ENCODE measurements at regions not wholly inside any gene's neighbourhood (a gene's known extent, or its start where the extent isn't known, plus 50 kb on each side); places are given as distances from the start of the nearest gene placed in this dataset.
A peak's percentile ranks its signal among the peaks of the same experiment; 100 is the strongest.
"Not testable (repeated sequence)": the region's sequence is repeated elsewhere in the genome, so short reads cannot be mapped to it uniquely, and the experiment has no call there.

DNA sequence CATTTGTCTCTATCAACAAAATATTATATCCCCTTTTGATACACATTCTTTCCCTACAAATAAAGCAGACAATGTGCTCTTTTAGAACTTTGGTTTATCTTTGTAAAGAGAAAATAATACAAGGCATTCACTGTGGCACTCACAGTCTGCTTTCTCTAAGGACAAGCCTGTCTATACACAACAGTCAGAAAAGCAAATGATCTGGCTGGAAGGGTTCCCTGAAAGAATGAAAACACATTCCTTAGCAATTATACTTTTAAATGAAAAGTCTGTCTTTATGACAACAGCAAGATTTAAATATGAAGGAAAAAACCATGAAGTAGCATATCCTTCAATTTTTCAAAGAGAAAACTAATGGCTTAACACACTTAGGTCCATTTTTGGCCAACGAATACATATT is 2359.1 kb downstream of the EPHA3 start:
- H3K9me2 ChIP-seq (replicated peaks; ENCODE audit: insufficient read depth, low read length); H3K4me1 ChIP-seq (ENCODE audit: low read length); H3K27me3 ChIP-seq (ENCODE audit: low read length); H4K20me1 ChIP-seq (ENCODE audit: insufficient read depth, low read depth, low read length); H2AFZ ChIP-seq (ENCODE audit: low read length); H3K79me2 ChIP-seq (ENCODE audit: low read length); H3K9me3 ChIP-seq (ENCODE audit: low read length); H3K4me2 ChIP-seq (ENCODE audit: low read depth, low read length, poor library complexity, severe bottlenecking); H3K36me3 ChIP-seq (ENCODE audit: insufficient read depth, low read length); H3K4me3 ChIP-seq (ENCODE audit: low read length); DNase-seq; H3K9ac ChIP-seq (ENCODE audit: low read length); H3K27ac ChIP-seq (ENCODE audit: low read length): not testable (repeated sequence)

GRCh38 chr3:91469251-91469650 is 2361.8 kb downstream of the EPHA3 start:
- H3K9me2 ChIP-seq (replicated peaks; ENCODE audit: insufficient read depth, low read length); H3K36me3 ChIP-seq (ENCODE audit: insufficient read depth, low read length); H3K4me3 ChIP-seq (ENCODE audit: low read length); H3K9ac ChIP-seq (ENCODE audit: low read length); H3K27me3 ChIP-seq (ENCODE audit: low read length); H3K4me2 ChIP-seq (ENCODE audit: low read depth, low read length, poor library complexity, severe bottlenecking); H3K79me2 ChIP-seq (ENCODE audit: low read length); H3K4me1 ChIP-seq (ENCODE audit: low read length); DNase-seq; H2AFZ ChIP-seq (ENCODE audit: low read length); H4K20me1 ChIP-seq (ENCODE audit: insufficient read depth, low read depth, low read length); H3K27ac ChIP-seq (ENCODE audit: low read length); H3K9me3 ChIP-seq (ENCODE audit: low read length): not testable (repeated sequence)

DNA sequence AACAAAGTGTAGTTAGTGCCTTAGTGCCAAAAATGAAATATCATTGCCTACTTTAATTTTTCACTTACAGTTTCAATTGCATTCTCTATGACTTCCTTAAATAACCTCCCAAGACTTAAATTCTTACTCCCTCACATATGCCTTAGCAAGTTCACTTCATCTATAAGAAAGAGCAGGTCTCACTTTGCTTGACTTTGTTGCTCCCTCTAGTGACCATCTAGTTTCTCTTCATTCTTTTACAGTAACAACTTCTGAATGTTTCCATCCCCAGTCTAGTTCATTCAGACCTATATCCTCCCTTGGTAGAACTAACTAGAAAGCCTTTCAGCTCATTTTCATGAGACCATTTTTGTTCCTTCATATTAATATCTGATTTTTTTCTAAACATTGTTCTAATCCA is 2377.6 kb downstream of the EPHA3 start:
- not testable (repeated sequence) for H3K27ac ChIP-seq (ENCODE audit: low read length); H2AFZ ChIP-seq (ENCODE audit: low read length); H3K36me3 ChIP-seq (ENCODE audit: insufficient read depth, low read length); H3K4me1 ChIP-seq (ENCODE audit: low read length); H4K20me1 ChIP-seq (ENCODE audit: insufficient read depth, low read depth, low read length); H3K9me3 ChIP-seq (ENCODE audit: low read length); H3K27me3 ChIP-seq (ENCODE audit: low read length); H3K4me2 ChIP-seq (ENCODE audit: low read depth, low read length, poor library complexity, severe bottlenecking); H3K4me3 ChIP-seq (ENCODE audit: low read length); H3K9me2 ChIP-seq (replicated peaks; ENCODE audit: insufficient read depth, low read length); H3K79me2 ChIP-seq (ENCODE audit: low read length); H3K9ac ChIP-seq (ENCODE audit: low read length)
- DNase-seq: peak; percentile 46

GRCh38 chr3:91485891-91486290 is 2378.5 kb downstream of the EPHA3 start:
- not testable (repeated sequence) for H3K4me2 ChIP-seq (ENCODE audit: low read depth, low read length, poor library complexity, severe bottlenecking); H3K4me3 ChIP-seq (ENCODE audit: low read length); H3K27me3 ChIP-seq (ENCODE audit: low read length); H3K27ac ChIP-seq (ENCODE audit: low read length); H3K79me2 ChIP-seq (ENCODE audit: low read length); H3K9me3 ChIP-seq (ENCODE audit: low read length); H3K4me1 ChIP-seq (ENCODE audit: low read length); H2AFZ ChIP-seq (ENCODE audit: low read length); H3K9ac ChIP-seq (ENCODE audit: low read length); H3K36me3 ChIP-seq (ENCODE audit: insufficient read depth, low read length); H4K20me1 ChIP-seq (ENCODE audit: insufficient read depth, low read depth, low read length); DNase-seq; H3K9me2 ChIP-seq (replicated peaks; ENCODE audit: insufficient read depth, low read length)

- not testable (repeated sequence) for H2AFZ ChIP-seq (ENCODE audit: low read length); H3K27me3 ChIP-seq (ENCODE audit: low read length); H3K9me3 ChIP-seq (ENCODE audit: low read length); H3K27ac ChIP-seq (ENCODE audit: low read length); H4K20me1 ChIP-seq (ENCODE audit: insufficient read depth, low read depth, low read length); H3K4me2 ChIP-seq (ENCODE audit: low read depth, low read length, poor library complexity, severe bottlenecking); DNase-seq; H3K79me2 ChIP-seq (ENCODE audit: low read length); H3K36me3 ChIP-seq (ENCODE audit: insufficient read depth, low read length); H3K9ac ChIP-seq (ENCODE audit: low read length); H3K9me2 ChIP-seq (replicated peaks; ENCODE audit: insufficient read depth, low read length); H3K4me1 ChIP-seq (ENCODE audit: low read length); H3K4me3 ChIP-seq (ENCODE audit: low read length)
These were observed 2390.3 kb downstream of the EPHA3 start for GRCh38 chr3:91497712-91498111.

DNA sequence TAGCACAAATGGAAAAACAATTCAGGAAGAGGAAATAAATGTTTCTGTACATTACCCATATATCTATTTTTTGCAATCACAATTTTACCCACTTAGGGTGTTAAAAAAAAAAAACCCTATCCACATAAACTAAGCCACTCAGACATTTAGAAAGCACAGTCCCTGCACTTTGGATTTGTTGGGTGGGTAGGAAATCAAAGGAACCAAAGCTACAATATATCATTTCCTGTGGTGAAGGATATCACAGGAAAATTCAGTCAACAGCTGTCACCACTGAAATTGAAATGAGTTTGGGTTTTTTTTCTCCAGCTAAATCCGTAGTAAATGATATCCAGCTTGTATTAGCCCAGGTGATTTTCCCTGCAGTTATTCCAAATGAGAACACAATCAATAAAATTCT is 2392.4 kb downstream of the EPHA3 start:
- H3K9ac ChIP-seq (ENCODE audit: low read length); H3K27ac ChIP-seq (ENCODE audit: low read length); H3K79me2 ChIP-seq (ENCODE audit: low read length); H3K27me3 ChIP-seq (ENCODE audit: low read length); H3K9me3 ChIP-seq (ENCODE audit: low read length); H3K36me3 ChIP-seq (ENCODE audit: insufficient read depth, low read length); H3K9me2 ChIP-seq (replicated peaks; ENCODE audit: insufficient read depth, low read length); H3K4me1 ChIP-seq (ENCODE audit: low read length); H4K20me1 ChIP-seq (ENCODE audit: insufficient read depth, low read depth, low read length); H3K4me3 ChIP-seq (ENCODE audit: low read length); H2AFZ ChIP-seq (ENCODE audit: low read length); H3K4me2 ChIP-seq (ENCODE audit: low read depth, low read length, poor library complexity, severe bottlenecking); DNase-seq: not testable (repeated sequence)

DNA sequence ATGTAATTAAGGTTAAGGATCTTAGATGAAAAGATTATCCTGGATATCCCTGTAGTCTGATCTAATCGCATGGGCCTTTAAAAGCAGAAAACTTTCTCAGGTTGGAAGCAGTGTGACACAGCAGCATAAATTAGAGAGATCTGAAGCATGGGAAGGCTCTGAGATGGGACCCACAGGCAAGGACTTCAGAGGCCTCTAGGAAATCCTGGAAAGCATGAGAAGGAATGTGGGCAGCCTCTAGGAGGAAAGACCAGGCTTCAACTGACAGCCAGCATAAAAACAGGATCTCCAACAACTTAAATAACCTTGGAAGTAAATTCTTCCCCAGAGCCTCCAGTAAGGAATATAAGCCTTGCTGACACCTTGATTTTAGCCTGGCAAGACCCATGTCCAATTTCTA is 2397.5 kb downstream of the EPHA3 start:
- H3K36me3 ChIP-seq (ENCODE audit: insufficient read depth, low read length); H4K20me1 ChIP-seq (ENCODE audit: insufficient read depth, low read depth, low read length); H2AFZ ChIP-seq (ENCODE audit: low read length); H3K9ac ChIP-seq (ENCODE audit: low read length); H3K27ac ChIP-seq (ENCODE audit: low read length); H3K27me3 ChIP-seq (ENCODE audit: low read length); H3K9me3 ChIP-seq (ENCODE audit: low read length); H3K4me3 ChIP-seq (ENCODE audit: low read length); H3K4me2 ChIP-seq (ENCODE audit: low read depth, low read length, poor library complexity, severe bottlenecking); DNase-seq; H3K9me2 ChIP-seq (replicated peaks; ENCODE audit: insufficient read depth, low read length); H3K4me1 ChIP-seq (ENCODE audit: low read length); H3K79me2 ChIP-seq (ENCODE audit: low read length): not testable (repeated sequence)

Data from Karpas-422 (cell line).